ENCODE measurements at regions not wholly inside any gene's neighbourhood (a gene's known extent, or its start where the extent isn't known, plus 50 kb on each side); places are given as distances from the start of the nearest gene placed in this dataset.

- Histone ChIP-seq H3K36me3 (ENCODE audit: control insufficient read depth, insufficient read depth, low read length) (no peaks in the 10 kb centered on the region), H3K4me1 (ENCODE audit: control insufficient read depth, insufficient read depth, low read length) (peaks cover 10% of the 10 kb centered on the region; the same call in 1 of the 2 replicates), H3K27ac (ENCODE audit: low read depth, low read length) (no peak overlapping the region), H3K9me3 (ENCODE audit: control insufficient read depth, insufficient read depth, low read length) (no peaks in the 10 kb centered on the region), H3K9ac (ENCODE audit: low read depth, low read length) (no peak overlapping the region), H3K27me3 (ENCODE audit: control insufficient read depth, insufficient read depth, low read length) (no peaks in the 10 kb centered on the region; the same call in 1 of the 2 replicates), H3K4me3 (ENCODE audit: low read depth, low read length) (no peak overlapping the region)
Observed at GRCh38 chr3:72336114-72336651, 512.1 kb downstream of the SHQ1 start.

GRCh38 chr3:72335458-72336095, 512.7 kb downstream of the SHQ1 start:
- H3K27ac ChIP-seq (ENCODE audit: low read depth, low read length) = peak overlapping the region; percentile 74
- H3K4me3 ChIP-seq (ENCODE audit: low read depth, low read length) = no peak overlapping the region
- no peaks in the 10 kb centered on the region; the same call in 1 of the 2 replicates for H3K27me3 ChIP-seq (ENCODE audit: control insufficient read depth, insufficient read depth, low read length)
- H3K4me1 ChIP-seq (ENCODE audit: control insufficient read depth, insufficient read depth, low read length) = peaks cover 10% of the 10 kb centered on the region; the same call in 1 of the 2 replicates
- H3K9ac ChIP-seq (ENCODE audit: low read depth, low read length) = no peak overlapping the region
- H3K9me3 ChIP-seq (ENCODE audit: control insufficient read depth, insufficient read depth, low read length) = no peaks in the 10 kb centered on the region
- no peaks in the 10 kb centered on the region for H3K36me3 ChIP-seq (ENCODE audit: control insufficient read depth, insufficient read depth, low read length)

- H3K27ac ChIP-seq (ENCODE audit: low read depth, low read length) = peak overlapping the region; percentile 74
- H3K36me3 ChIP-seq (ENCODE audit: control insufficient read depth, insufficient read depth, low read length) = no peaks in the 10 kb centered on the region
- no peaks in the 10 kb centered on the region; the same call in 1 of the 2 replicates for H3K27me3 ChIP-seq (ENCODE audit: control insufficient read depth, insufficient read depth, low read length)
- H3K4me3 ChIP-seq (ENCODE audit: low read depth, low read length) = no peak overlapping the region
- no peak overlapping the region for H3K9ac ChIP-seq (ENCODE audit: low read depth, low read length)
- peaks cover 10% of the 10 kb centered on the region; the same call in 1 of the 2 replicates for H3K4me1 ChIP-seq (ENCODE audit: control insufficient read depth, insufficient read depth, low read length)
- no peaks in the 10 kb centered on the region for H3K9me3 ChIP-seq (ENCODE audit: control insufficient read depth, insufficient read depth, low read length)
Observed at GRCh38 chr3:72334681-72335457, 513.4 kb downstream of the SHQ1 start.

- no peaks in the 10 kb centered on the region; the same call in 1 of the 2 replicates for H3K27me3 ChIP-seq (ENCODE audit: control insufficient read depth, insufficient read depth, low read length)
- H3K27ac ChIP-seq (ENCODE audit: low read depth, low read length) = no peak overlapping the region
- H3K9me3 ChIP-seq (ENCODE audit: control insufficient read depth, insufficient read depth, low read length) = no peaks in the 10 kb centered on the region
- no peak overlapping the region for H3K4me3 ChIP-seq (ENCODE audit: low read depth, low read length)
- H3K36me3 ChIP-seq (ENCODE audit: control insufficient read depth, insufficient read depth, low read length) = no peaks in the 10 kb centered on the region
- peaks cover 22% of the 10 kb centered on the region; the same call in 1 of the 2 replicates for H3K4me1 ChIP-seq (ENCODE audit: control insufficient read depth, insufficient read depth, low read length)
- no peak overlapping the region for H3K9ac ChIP-seq (ENCODE audit: low read depth, low read length)
Observed at GRCh38 chr3:72332689-72333088, 515.6 kb downstream of the SHQ1 start.

- Histone ChIP-seq H3K9ac (ENCODE audit: low read depth, low read length) (no peak overlapping the region), H3K27ac (ENCODE audit: low read depth, low read length) (no peak overlapping the region), H3K9me3 (ENCODE audit: control insufficient read depth, insufficient read depth, low read length) (no peaks in the 10 kb centered on the region), H3K27me3 (ENCODE audit: control insufficient read depth, insufficient read depth, low read length) (no peaks in the 10 kb centered on the region; the same call in 1 of the 2 replicates), H3K36me3 (ENCODE audit: control insufficient read depth, insufficient read depth, low read length) (no peaks in the 10 kb centered on the region), H3K4me3 (ENCODE audit: low read depth, low read length) (no peak overlapping the region), H3K4me1 (ENCODE audit: control insufficient read depth, insufficient read depth, low read length) (peaks cover 20% of the 10 kb centered on the region; the same call in 1 of the 2 replicates)
Observed at GRCh38 chr3:72332036-72332435, 516.2 kb downstream of the SHQ1 start.

- H3K4me1 ChIP-seq (ENCODE audit: control insufficient read depth, insufficient read depth, low read length) = peaks cover 19% of the 10 kb centered on the region; the same call in 1 of the 2 replicates
- H3K27me3 ChIP-seq (ENCODE audit: control insufficient read depth, insufficient read depth, low read length) = no peaks in the 10 kb centered on the region; the same call in 1 of the 2 replicates
- no peak overlapping the region for H3K9ac ChIP-seq (ENCODE audit: low read depth, low read length)
- no peak overlapping the region for H3K4me3 ChIP-seq (ENCODE audit: low read depth, low read length)
- no peaks in the 10 kb centered on the region for H3K9me3 ChIP-seq (ENCODE audit: control insufficient read depth, insufficient read depth, low read length)
- no peak overlapping the region for H3K27ac ChIP-seq (ENCODE audit: low read depth, low read length)
- no peaks in the 10 kb centered on the region for H3K36me3 ChIP-seq (ENCODE audit: control insufficient read depth, insufficient read depth, low read length)
Observed at GRCh38 chr3:72331076-72331475, 517.2 kb downstream of the SHQ1 start.

GRCh38 chr3:72329354-72329753, 518.9 kb downstream of the SHQ1 start:
- Histone ChIP-seq H3K4me3 (ENCODE audit: low read depth, low read length) (no peak overlapping the region), H3K9ac (ENCODE audit: low read depth, low read length) (no peak overlapping the region)

GRCh38 chr3:72328755-72329277, 519.4 kb downstream of the SHQ1 start:
- peaks cover 12% of the 10 kb centered on the region; the same call in 1 of the 2 replicates for H3K4me1 ChIP-seq (ENCODE audit: control insufficient read depth, insufficient read depth, low read length)
- no peak overlapping the region for H3K9ac ChIP-seq (ENCODE audit: low read depth, low read length)
- no peak overlapping the region for H3K27ac ChIP-seq (ENCODE audit: low read depth, low read length)
- H3K4me3 ChIP-seq (ENCODE audit: low read depth, low read length) = no peak overlapping the region
- no peaks in the 10 kb centered on the region; the same call in 1 of the 2 replicates for H3K27me3 ChIP-seq (ENCODE audit: control insufficient read depth, insufficient read depth, low read length)
- H3K9me3 ChIP-seq (ENCODE audit: control insufficient read depth, insufficient read depth, low read length) = no peaks in the 10 kb centered on the region
- H3K36me3 ChIP-seq (ENCODE audit: control insufficient read depth, insufficient read depth, low read length) = no peaks in the 10 kb centered on the region

More at GRCh38 chr3:72329354-72329753, 518.9 kb downstream of the SHQ1 start:
- Histone ChIP-seq H3K27me3 (ENCODE audit: control insufficient read depth, insufficient read depth, low read length) (no peaks in the 10 kb centered on the region; the same call in 1 of the 2 replicates), H3K36me3 (ENCODE audit: control insufficient read depth, insufficient read depth, low read length) (no peaks in the 10 kb centered on the region), H3K9me3 (ENCODE audit: control insufficient read depth, insufficient read depth, low read length) (no peaks in the 10 kb centered on the region), H3K27ac (ENCODE audit: low read depth, low read length) (no peak overlapping the region), H3K4me1 (ENCODE audit: control insufficient read depth, insufficient read depth, low read length) (peaks cover 12% of the 10 kb centered on the region; the same call in 1 of the 2 replicates)

- Histone ChIP-seq H3K27me3 (ENCODE audit: control insufficient read depth, insufficient read depth, low read length) (no peaks in the 10 kb centered on the region), H3K4me1 (ENCODE audit: control insufficient read depth, insufficient read depth, low read length) (peaks cover 12% of the 10 kb centered on the region; the same call in 1 of the 2 replicates), H3K27ac (ENCODE audit: low read depth, low read length) (no peak overlapping the region), H3K9me3 (ENCODE audit: control insufficient read depth, insufficient read depth, low read length) (no peaks in the 10 kb centered on the region), H3K4me3 (ENCODE audit: low read depth, low read length) (no peak overlapping the region), H3K36me3 (ENCODE audit: control insufficient read depth, insufficient read depth, low read length) (no peaks in the 10 kb centered on the region), H3K9ac (ENCODE audit: low read depth, low read length) (no peak overlapping the region)
Observed at GRCh38 chr3:72327008-72327407, 521.2 kb downstream of the SHQ1 start.

- H3K27me3 ChIP-seq (ENCODE audit: control insufficient read depth, insufficient read depth, low read length) = no peaks in the 10 kb centered on the region
- H3K9ac ChIP-seq (ENCODE audit: low read depth, low read length) = no peak overlapping the region
- no peaks in the 10 kb centered on the region for H3K9me3 ChIP-seq (ENCODE audit: control insufficient read depth, insufficient read depth, low read length)
- H3K4me3 ChIP-seq (ENCODE audit: low read depth, low read length) = no peak overlapping the region
- H3K27ac ChIP-seq (ENCODE audit: low read depth, low read length) = no peak overlapping the region
- peaks cover 9% of the 10 kb centered on the region; the same call in 1 of the 2 replicates for H3K4me1 ChIP-seq (ENCODE audit: control insufficient read depth, insufficient read depth, low read length)
- H3K36me3 ChIP-seq (ENCODE audit: control insufficient read depth, insufficient read depth, low read length) = no peaks in the 10 kb centered on the region
Observed at GRCh38 chr3:72324253-72324811, 523.9 kb downstream of the SHQ1 start.

Measured in HUES48 (cell line).